Liver (tissue), 8 donors: ENCODE measurements at regions not wholly inside any gene's neighbourhood (a gene's known extent, or its start where the extent isn't known, plus 50 kb on each side); places are given as distances from the start of the nearest gene placed in this dataset.

Experiments used
- DNase-seq: peaks from one replicate; pipeline ENCODE4 v3.0.0-alpha.2; 2017; ENCODE audit warnings: low spot score
- H3K27ac ChIP-seq, 2 donors: one replicate each; pipeline ENCODE4 v1.7.0; 2013; ENCODE audit warnings: inconsistent platforms in 2 of 2, low read length in 2 of 2, control low read depth in 1 of 2, low read depth in 1 of 2, mild to moderate bottlenecking in 1 of 2
- H3K27me3 ChIP-seq, 4 donors: one replicate each; pipeline versions ENCODE4 v1.6.1 to v1.7.0; 2013; ENCODE audit warnings: low read length in 3 of 4, inconsistent platforms in 1 of 4, mild to moderate bottlenecking in 1 of 4, moderate library complexity in 1 of 4; ENCODE audit not compliant: control insufficient read depth in 4 of 4, insufficient read depth in 4 of 4
- H3K36me3 ChIP-seq, 4 donors: one replicate each; pipeline versions ENCODE4 v1.6.1 to v1.7.0; 2013; ENCODE audit warnings: low read length in 3 of 4, mild to moderate bottlenecking in 3 of 4, low read depth in 1 of 4, moderate library complexity in 1 of 4; ENCODE audit not compliant: control insufficient read depth in 4 of 4, insufficient read depth in 3 of 4
- H3K4me1 ChIP-seq, 4 donors: one replicate each; pipeline versions ENCODE4 v1.6.1 to v1.7.0; 2013; ENCODE audit warnings: low read length in 3 of 4, mild to moderate bottlenecking in 3 of 4, moderate library complexity in 1 of 4; ENCODE audit not compliant: control insufficient read depth in 4 of 4, insufficient read depth in 4 of 4
- H3K4me3 ChIP-seq, 3 donors: one replicate each; pipeline versions ENCODE4 v1.6.1 to v1.7.0; 2013; ENCODE audit warnings: low read length in 3 of 3, control low read depth in 1 of 3, low read depth in 1 of 3, mild to moderate bottlenecking in 1 of 3
- H3K9ac ChIP-seq, 2 donors: one replicate each; pipeline ENCODE4 v1.7.0; 2013; ENCODE audit warnings: low read length in 2 of 2, mild to moderate bottlenecking in 2 of 2, moderate library complexity in 2 of 2, control low read depth in 1 of 2, low read depth in 1 of 2
- H3K9me3 ChIP-seq, 4 donors: one replicate each; pipeline versions ENCODE4 v1.6.1 to v1.7.0; 2013; ENCODE audit warnings: low read length in 3 of 4; ENCODE audit not compliant: control insufficient read depth in 4 of 4
- ATF3 ChIP-seq: IDR thresholded peaks from 2 replicates; pipeline ENCODE4 v1.6.1; 2016; ENCODE audit warnings: antibody characterized with exemption
- CTCF ChIP-seq: fragments of 150-350 bp; IDR thresholded peaks from 2 replicates; pipeline ENCODE4 v1.5.1; 2017; ENCODE audit warnings: improper control_type of control experiment, low read depth, low read length; ENCODE audit not compliant: missing input control
- EGR1 ChIP-seq, 2 donors: IDR thresholded peaks; 2 replicates each; pipeline ENCODE4 v1.6.1; 2016 to 2018; ENCODE audit warnings: antibody characterized with exemption in 2 of 2, low read depth in 2 of 2
- FOXA1 ChIP-seq: IDR thresholded peaks from 2 replicates; pipeline ENCODE4 v1.6.1; 2016; ENCODE audit warnings: antibody characterized with exemption
- FOXA2 ChIP-seq: IDR thresholded peaks from 2 replicates; pipeline ENCODE4 v1.6.1; 2016; ENCODE audit warnings: antibody characterized with exemption
- GABPA ChIP-seq, 2 donors: IDR thresholded peaks in 1 of 2; conservative IDR thresholded peaks in 1 of 2; 2 replicates each; pipeline ENCODE4 v1.6.1; 2016; ENCODE audit warnings: antibody characterized with exemption in 2 of 2, mild to moderate bottlenecking in 1 of 2, moderate library complexity in 1 of 2
- HNF4A ChIP-seq, 2 donors: conservative IDR thresholded peaks; 2 replicates each; pipeline ENCODE4 v1.6.1; 2016; ENCODE audit warnings: antibody characterized with exemption in 2 of 2, mild to moderate bottlenecking in 2 of 2
- HNF4G ChIP-seq: IDR thresholded peaks from 2 replicates; pipeline ENCODE4 v1.6.1; 2016; ENCODE audit warnings: antibody characterized with exemption
- JUND ChIP-seq, 2 donors: IDR thresholded peaks; 2 replicates each; pipeline ENCODE4 v1.6.1; 2016; ENCODE audit warnings: antibody characterized with exemption in 2 of 2
- NR2F2 ChIP-seq: IDR thresholded peaks from 2 replicates; pipeline ENCODE4 v1.6.1; 2016; ENCODE audit warnings: antibody characterized with exemption
- RAD21 ChIP-seq, 2 donors: IDR thresholded peaks; 2 replicates each; pipeline ENCODE4 v1.6.1; 2016; ENCODE audit warnings: antibody characterized with exemption in 2 of 2, mild to moderate bottlenecking in 2 of 2
- RXRA ChIP-seq, 2 donors: IDR thresholded peaks; 2 replicates each; pipeline ENCODE4 v1.6.1; 2017 to 2018; ENCODE audit warnings: antibody characterized with exemption in 2 of 2, mild to moderate bottlenecking in 1 of 2
- SP1 ChIP-seq: IDR thresholded peaks from 2 replicates; pipeline ENCODE4 v1.6.1; 2018; ENCODE audit warnings: antibody characterized with exemption, mild to moderate bottlenecking
- TAF1 ChIP-seq: conservative IDR thresholded peaks from 2 replicates; pipeline ENCODE4 v1.6.1; 2016; ENCODE audit warnings: antibody characterized with exemption, mild to moderate bottlenecking
- YY1 ChIP-seq: IDR thresholded peaks from 2 replicates; pipeline ENCODE4 v1.6.1; 2016; ENCODE audit warnings: antibody characterized with exemption, mild to moderate bottlenecking
- WGBS: extraction: QIAGEN DNeasy Blood & Tissue Kit; methylation state at CpG from one replicate; pipeline ENCODE4 v1.1.7; 2013; 5-methylcytosine and 5-hydroxymethylcytosine counted together
- TF ChIP-seq, protein P1 (sequence below): IDR thresholded peaks from 2 replicates; pipeline ENCODE4 v1.6.1; 2016; ENCODE audit warnings: antibody characterized with exemption
- TF ChIP-seq, protein P2 (sequence below): IDR thresholded peaks from 2 replicates; pipeline ENCODE4 v1.6.1; 2016; ENCODE audit warnings: antibody characterized with exemption
- TF ChIP-seq, protein P3 (sequence below): IDR thresholded peaks from 2 replicates; pipeline ENCODE4 v1.6.1; 2016; ENCODE audit warnings: antibody characterized with exemption, mild to moderate bottlenecking
- donor health status: healthy.
- donor health status: healthy.
- donor health status: healthy.
- donor health status: healthy.
- donor health status: healthy.

DNA sequence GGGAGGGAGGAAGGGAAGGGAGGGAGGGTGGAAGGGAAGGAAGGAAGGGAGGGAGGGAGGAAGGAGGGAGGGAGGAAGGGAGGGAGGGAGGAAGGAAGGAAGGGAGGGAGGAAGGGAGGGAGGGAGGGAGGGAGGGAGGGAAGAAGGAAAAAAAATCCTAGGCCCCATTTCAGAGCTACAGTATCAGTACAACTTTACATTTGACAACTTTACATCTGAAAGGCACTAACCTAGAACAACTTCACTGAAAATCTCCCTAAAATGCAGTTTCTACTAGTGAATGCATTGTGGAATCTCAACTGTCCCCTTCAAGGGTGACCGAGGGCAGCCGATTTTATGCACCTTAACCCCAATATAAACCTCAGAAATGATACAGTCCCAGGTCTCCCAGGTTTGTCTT, 259.8 kb upstream of the GALNT17 start:
- no peaks in the 10 kb centered on the region for H3K36me3 ChIP-seq
- H3K27ac ChIP-seq, result no peak overlapping the region
- no peaks in the 10 kb centered on the region for H3K4me1 ChIP-seq
- H3K9me3 ChIP-seq, result no peaks in the 10 kb centered on the region
- DNase-seq, result no peak
- no peaks in the 10 kb centered on the region for H3K27me3 ChIP-seq
- no peak overlapping the region for H3K4me3 ChIP-seq
- H3K9ac ChIP-seq, result no peak overlapping the region
- 35% methylated on average over 2 of the region's 2 CpGs for WGBS
- TF ChIP-seq HNF4A (conservative IDR thresholded peaks at IDR 0.05) (no peak), SP1 (no peak), HNF4G (no peak), NR2F2 (no peak), RAD21 (IDR thresholded peaks at IDR 0.05) (no peak), EGR1 (IDR thresholded peaks at IDR 0.05; ENCODE audit: low read depth in 2 of 2) (no peak), CTCF (no peak), JUND (IDR thresholded peaks at IDR 0.05) (no peak), TAF1 (no peak), FOXA1 (no peak), FOXA2 (no peak), YY1 (no peak), RXRA (IDR thresholded peaks at IDR 0.05) (no peak), GABPA (IDR thresholded peaks at IDR 0.05 in 1 of 2, conservative IDR thresholded peaks at IDR 0.05 in 1 of 2) (no peak), ATF3 (no peak)
- TF ChIP-seq, protein P1, sequence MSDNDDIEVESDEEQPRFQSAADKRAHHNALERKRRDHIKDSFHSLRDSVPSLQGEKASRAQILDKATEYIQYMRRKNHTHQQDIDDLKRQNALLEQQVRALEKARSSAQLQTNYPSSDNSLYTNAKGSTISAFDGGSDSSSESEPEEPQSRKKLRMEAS, result no peak

GRCh38 chr7:70881167-70881847, 250.6 kb upstream of the GALNT17 start:
- TF ChIP-seq FOXA2, result no peak
- no peak for TF ChIP-seq ATF3
- no peak for TF ChIP-seq SP1
- TF ChIP-seq GABPA (IDR thresholded peaks at IDR 0.05 in 1 of 2, conservative IDR thresholded peaks at IDR 0.05 in 1 of 2), result no peak
- no peak for TF ChIP-seq YY1
- TF ChIP-seq TAF1, result no peak
- TF ChIP-seq JUND (IDR thresholded peaks at IDR 0.05), result no peak
- TF ChIP-seq, protein P1, result no peak
- no peak for TF ChIP-seq CTCF
- TF ChIP-seq NR2F2, result no peak
- TF ChIP-seq HNF4A (conservative IDR thresholded peaks at IDR 0.05), result no peak
- TF ChIP-seq RXRA (IDR thresholded peaks at IDR 0.05), result no peak
- TF ChIP-seq, protein P2, sequence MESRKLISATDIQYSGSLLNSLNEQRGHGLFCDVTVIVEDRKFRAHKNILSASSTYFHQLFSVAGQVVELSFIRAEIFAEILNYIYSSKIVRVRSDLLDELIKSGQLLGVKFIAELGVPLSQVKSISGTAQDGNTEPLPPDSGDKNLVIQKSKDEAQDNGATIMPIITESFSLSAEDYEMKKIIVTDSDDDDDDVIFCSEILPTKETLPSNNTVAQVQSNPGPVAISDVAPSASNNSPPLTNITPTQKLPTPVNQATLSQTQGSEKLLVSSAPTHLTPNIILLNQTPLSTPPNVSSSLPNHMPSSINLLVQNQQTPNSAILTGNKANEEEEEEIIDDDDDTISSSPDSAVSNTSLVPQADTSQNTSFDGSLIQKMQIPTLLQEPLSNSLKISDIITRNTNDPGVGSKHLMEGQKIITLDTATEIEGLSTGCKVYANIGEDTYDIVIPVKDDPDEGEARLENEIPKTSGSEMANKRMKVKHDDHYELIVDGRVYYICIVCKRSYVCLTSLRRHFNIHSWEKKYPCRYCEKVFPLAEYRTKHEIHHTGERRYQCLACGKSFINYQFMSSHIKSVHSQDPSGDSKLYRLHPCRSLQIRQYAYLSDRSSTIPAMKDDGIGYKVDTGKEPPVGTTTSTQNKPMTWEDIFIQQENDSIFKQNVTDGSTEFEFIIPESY, result no peak
- TF ChIP-seq RAD21 (IDR thresholded peaks at IDR 0.05), result no peak
- TF ChIP-seq, protein P3, sequence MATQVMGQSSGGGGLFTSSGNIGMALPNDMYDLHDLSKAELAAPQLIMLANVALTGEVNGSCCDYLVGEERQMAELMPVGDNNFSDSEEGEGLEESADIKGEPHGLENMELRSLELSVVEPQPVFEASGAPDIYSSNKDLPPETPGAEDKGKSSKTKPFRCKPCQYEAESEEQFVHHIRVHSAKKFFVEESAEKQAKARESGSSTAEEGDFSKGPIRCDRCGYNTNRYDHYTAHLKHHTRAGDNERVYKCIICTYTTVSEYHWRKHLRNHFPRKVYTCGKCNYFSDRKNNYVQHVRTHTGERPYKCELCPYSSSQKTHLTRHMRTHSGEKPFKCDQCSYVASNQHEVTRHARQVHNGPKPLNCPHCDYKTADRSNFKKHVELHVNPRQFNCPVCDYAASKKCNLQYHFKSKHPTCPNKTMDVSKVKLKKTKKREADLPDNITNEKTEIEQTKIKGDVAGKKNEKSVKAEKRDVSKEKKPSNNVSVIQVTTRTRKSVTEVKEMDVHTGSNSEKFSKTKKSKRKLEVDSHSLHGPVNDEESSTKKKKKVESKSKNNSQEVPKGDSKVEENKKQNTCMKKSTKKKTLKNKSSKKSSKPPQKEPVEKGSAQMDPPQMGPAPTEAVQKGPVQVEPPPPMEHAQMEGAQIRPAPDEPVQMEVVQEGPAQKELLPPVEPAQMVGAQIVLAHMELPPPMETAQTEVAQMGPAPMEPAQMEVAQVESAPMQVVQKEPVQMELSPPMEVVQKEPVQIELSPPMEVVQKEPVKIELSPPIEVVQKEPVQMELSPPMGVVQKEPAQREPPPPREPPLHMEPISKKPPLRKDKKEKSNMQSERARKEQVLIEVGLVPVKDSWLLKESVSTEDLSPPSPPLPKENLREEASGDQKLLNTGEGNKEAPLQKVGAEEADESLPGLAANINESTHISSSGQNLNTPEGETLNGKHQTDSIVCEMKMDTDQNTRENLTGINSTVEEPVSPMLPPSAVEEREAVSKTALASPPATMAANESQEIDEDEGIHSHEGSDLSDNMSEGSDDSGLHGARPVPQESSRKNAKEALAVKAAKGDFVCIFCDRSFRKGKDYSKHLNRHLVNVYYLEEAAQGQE, result no peak
- no peak for TF ChIP-seq FOXA1
- TF ChIP-seq EGR1 (IDR thresholded peaks at IDR 0.05; ENCODE audit: low read depth in 2 of 2), result no peak
- TF ChIP-seq HNF4G, result no peak
- 58% methylated on average over 7 of the region's 7 CpGs for WGBS
- DNase-seq, result no peak

More at GRCh38 chr7:70881167-70881847, 250.6 kb upstream of the GALNT17 start:
- Histone ChIP-seq H3K9me3 (no peaks in the 10 kb centered on the region), H3K4me3 (no peak overlapping the region), H3K27ac (no peak overlapping the region), H3K9ac (no peak overlapping the region), H3K4me1 (no peaks in the 10 kb centered on the region), H3K36me3 (no peaks in the 10 kb centered on the region), H3K27me3 (no peaks in the 10 kb centered on the region)
